ENCODE measurements at regions not wholly inside any gene's neighbourhood (a gene's known extent, or its start where the extent isn't known, plus 50 kb on each side); places are given as distances from the start of the nearest gene placed in this dataset. TPM values are rescaled to one million over a fixed set of nuclear protein-coding genes. Genes with fewer than 3 reads are reported as not detected.

DNA sequence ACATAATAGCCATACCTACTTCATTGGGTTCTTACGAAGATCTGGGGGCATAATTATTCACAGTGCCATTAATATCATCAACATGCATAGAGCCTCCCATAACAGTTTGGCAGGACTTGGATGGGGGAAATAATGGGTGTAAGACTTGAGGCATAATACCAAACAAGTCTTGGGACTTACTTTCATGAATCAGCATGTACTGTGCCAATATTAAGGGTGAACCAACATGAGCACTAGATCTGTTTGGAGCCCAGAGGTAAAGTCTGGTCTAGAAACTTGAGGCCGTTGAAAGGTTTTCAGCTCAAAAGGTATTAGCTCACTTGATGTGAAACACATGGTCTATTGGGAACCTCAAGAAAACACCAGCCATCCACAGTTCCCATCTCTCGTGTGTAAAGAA, 56.7 kb upstream of the ZC3H11B start:
- DNase-seq = no peak

DNA sequence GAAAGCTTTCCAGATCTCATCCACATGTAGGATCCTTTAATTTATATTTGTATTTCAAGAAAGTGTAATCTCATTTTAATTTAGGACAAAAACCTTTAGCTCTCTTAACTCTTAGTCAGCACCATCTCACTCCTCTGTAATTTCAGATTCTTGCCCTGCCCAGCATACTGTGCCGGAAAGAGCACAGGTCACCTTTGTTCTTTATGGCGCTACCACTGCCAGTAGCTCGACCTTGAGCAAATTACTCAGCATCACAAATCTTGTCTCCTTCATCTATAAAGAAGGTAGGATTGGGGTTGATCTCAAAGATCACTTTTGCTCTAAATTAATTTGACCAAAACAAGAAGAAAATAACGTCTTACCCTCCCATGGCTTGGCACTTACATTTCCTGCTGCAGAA, 56.1 kb upstream of the ZC3H11B start:
- no peak for DNase-seq

DNA sequence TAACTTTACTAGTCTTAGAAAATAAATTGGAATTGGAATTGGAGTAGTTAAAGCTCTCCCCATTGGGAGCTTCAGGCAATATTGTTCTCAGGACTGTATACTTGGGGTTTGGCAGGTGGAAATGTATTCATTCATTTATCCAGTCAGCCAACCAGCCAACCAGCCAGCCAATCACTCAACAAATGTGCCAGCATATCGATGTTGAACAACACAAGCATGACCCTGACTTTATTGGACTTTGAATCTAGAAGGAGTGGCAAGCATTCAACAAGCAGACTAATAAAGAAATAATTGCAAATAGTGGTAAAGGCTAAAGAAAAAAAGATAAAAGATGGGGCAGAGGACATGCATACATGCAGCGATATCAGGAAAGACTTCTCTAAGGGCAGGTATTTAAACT, 55.5 kb upstream of the ZC3H11B start:
- no peak for DNase-seq

DNA sequence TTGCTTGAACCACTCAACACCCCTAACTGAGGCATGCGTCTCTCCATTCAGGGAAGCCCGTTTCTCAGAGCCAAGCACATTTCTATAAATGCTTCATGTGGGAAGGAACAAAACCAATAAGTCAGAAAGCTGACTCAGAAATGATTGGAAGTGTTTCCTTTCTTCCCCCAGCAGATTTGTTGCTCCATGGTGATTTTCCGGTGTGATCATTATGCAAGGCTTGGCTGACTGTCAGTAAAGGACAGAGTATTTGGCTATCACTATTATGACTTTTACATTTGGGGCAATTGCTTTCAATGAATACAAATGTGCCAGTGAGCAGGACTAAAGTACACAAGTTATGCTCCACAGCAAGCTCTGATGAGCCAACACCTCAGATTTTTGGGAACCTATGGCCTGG, 53.3 kb upstream of the ZC3H11B start:
- DNase-seq = peak; percentile 59

DNA sequence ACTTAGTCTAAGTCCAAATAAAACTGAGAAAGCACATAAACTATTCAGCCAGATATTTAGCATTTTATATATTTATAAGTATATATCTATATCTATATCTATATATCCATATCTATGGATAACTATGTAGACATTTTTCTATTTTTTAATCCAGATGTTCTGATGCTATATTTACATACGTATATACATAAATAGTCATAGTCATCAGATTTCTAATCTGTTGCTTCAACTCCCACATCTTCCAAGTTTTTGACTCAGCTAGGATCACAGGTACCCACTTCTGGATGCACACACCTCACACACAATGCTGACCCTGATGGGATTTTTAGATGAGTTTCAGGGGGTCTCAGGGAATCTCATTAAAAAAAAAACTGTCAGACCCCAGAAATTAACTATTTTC, 52.2 kb upstream of the ZC3H11B start:
- DNase-seq = no peak

DNA sequence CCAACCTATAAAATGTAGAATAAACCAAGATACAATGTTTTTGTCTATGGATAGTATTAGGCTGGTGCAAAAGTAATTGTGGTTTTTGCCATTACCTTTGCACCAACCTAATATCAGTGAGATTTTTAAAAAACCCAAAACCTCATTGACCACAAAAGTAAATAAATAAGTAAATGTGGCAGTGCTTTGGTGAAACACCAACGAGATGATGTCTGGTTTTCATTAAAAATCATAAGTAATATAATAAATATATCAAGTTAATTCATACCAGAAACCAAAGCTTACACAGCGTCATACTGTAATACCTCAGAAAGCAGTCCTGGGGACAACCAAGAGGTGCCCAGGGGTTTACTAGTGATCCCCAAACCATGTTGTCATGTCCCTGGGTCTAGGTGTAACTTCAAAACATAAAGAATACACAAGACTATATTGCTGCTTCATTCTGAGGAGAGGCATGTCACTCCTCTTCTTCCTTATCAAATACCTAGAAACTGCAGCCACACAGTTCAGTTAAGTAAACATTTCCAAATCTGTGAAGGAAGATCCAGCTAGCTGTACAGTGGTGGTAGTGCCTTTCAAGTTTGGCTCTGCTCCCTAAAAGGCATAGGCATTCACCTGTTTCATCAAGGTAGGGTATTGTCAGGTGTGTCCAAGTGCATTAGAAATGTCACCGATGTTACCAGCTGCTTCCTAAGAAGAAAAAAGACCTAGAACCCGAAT, 51.6 kb upstream of the ZC3H11B start:
- DNase-seq = no peak

Small RNAs in the stretch of these regions (small RNA-seq; reads per million reads assigned to genes)
- not detected for gene RNA5SP76 (ENCODE audit: low replicate concordance)
